ENCODE measurements at regions not wholly inside any gene's neighbourhood (a gene's known extent, or its start where the extent isn't known, plus 50 kb on each side); places are given as distances from the start of the nearest gene placed in this dataset.
"Not testable (repeated sequence)": the region's sequence is repeated elsewhere in the genome, so short reads cannot be mapped to it uniquely, and the experiment has no call there.

GRCh38 chr12:89787763-89788162 lies 79.1 kb upstream of the ATP2B1 start:
- no peak for DNase-seq

DNA sequence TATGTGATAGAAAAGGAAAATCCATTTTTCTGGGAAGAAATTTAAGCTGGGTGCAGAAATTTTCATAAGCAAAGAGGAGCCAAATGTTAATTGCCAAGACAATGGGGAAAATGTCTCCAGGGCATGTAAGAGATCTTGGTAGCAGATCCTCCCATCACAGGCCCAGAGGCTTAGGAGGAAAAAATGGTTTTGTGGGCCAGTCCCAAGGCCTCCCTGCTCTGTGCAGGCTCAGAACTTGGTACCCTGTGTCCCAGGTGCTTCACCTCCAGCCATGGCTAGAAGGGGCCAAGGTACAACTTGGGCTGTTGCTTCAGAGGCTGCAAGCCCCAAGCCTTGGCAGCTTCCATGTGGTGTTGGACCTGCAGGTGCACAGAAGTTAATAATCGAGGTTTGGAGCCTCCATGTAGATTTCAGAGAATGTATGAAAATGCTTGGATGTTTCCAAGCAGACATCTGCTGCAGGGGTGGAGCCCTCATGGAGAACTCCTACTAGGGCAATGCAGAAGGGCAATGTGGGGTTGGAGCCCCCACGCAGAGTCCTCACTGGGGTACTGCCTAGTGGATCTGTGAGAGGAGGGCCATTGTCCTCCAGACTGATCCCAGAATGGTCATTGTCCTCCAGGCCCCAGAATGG lies 77.7 kb upstream of the ATP2B1 start:
- DNase-seq, result no peak

DNA sequence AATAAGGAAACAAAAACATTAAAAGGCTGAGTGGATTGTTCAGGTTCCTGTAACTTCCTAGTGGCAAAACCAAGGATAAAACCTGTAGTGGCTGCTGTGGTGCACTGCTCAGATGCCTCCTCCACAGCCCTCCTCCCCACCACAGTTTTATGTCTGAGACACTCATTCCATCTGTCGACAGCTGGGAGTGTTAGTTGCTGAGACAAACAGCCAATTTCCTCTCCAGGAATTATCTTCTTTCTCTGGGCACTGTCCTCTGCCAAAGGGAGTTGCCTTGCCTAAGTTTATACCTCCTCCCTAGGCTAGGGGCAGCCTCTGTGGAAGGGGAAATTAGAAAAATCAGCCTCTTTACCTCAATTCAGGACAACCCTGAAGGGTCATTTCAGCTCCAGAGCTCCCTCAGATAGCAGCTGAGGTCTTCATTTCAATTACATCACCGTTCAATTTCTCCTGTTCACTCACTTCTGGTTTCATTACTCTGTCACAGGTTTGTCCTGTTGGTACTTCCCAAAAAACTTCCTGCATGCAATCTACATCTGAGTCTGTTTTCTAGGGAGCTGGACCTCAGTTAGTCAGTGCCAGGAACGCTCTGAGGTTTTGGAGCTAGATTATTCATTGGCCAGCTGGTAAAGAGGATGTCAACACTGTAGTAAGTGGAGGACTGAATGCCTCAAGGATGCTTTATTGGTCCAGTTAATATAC lies 74.9 kb upstream of the ATP2B1 start:
- no peak for DNase-seq

- no peak for DNase-seq
Measured at GRCh38 chr12:89782807-89783206, 74.2 kb upstream of the ATP2B1 start.

GRCh38 chr12:89781946-89782550 lies 73.4 kb upstream of the ATP2B1 start:
- DNase-seq, result no peak

DNA sequence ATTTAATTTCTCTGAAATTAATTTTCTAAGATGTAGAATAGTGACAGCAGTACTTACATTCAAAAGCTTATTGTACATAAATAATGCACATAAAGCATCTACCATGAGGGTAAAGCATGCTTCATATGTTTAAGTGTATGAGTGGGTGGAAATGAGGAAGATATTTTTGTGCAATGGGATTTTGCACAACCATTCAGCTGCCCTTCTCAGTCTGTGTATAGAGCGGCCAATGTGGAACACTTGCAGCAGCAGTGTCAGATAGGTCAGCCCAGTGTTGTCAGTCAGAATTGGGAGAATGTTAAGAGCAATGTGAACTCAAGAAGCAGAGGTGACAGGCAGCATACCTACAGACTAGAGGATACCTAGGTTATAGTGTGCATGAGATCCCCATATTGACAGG lies 72.5 kb upstream of the ATP2B1 start:
- DNase-seq, result no peak

DNA sequence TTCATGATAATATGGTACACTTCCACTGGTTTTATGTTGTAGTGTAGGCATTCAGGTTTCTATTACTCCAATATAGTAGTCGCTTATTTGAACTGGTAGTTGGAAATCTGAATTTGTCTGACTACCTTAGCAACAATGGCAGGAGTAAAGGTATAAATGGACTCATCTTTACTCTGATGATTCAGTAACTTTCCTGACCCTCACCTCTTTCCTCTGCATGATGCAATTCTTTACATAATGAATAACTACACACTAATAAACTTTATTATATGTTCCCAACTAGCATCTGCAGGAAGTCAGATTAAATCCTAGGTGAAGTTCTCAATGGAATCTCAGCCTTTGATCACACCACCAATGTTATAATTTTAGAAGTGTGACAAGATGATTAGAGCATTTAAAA lies 70.5 kb upstream of the ATP2B1 start:
- no peak for DNase-seq

DNA sequence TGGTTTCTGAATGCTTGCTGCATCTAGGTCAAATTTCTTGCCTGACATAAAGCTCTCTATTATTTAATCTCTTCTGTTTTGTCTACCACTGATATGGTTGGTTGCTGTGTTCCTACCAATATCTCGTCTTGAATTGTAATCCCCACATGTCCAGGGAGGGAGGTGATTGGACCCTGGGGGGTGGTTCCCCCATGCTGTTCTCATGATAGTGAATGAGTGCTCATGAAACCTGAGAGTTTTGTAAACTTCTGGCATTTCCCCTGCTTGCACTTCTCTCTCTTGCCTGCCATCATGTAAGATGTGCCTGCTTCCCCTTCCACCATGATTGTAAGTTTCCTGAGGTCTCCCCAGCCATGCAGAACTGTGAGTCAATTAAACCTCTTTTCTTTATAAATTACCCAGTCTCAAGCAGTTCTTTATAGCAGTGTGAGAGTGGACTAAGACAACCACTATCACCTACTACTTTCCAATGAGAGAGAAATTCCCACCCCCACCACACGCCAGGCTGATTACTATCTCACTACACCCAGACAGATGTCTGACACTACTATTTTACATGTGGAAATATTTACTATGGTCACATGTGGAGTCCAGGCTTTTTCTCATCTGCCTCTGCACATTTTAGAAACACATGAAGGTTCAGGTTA lies 69.2 kb upstream of the ATP2B1 start:
- no peak for DNase-seq

GRCh38 chr12:89775986-89776365 lies 67.3 kb upstream of the ATP2B1 start:
- no peak for DNase-seq

- DNase-seq, result no peak
Measured at GRCh38 chr12:89775063-89775985, 66.7 kb upstream of the ATP2B1 start.

GRCh38 chr12:89774645-89775044 lies 66.0 kb upstream of the ATP2B1 start:
- DNase-seq, result no peak

DNA sequence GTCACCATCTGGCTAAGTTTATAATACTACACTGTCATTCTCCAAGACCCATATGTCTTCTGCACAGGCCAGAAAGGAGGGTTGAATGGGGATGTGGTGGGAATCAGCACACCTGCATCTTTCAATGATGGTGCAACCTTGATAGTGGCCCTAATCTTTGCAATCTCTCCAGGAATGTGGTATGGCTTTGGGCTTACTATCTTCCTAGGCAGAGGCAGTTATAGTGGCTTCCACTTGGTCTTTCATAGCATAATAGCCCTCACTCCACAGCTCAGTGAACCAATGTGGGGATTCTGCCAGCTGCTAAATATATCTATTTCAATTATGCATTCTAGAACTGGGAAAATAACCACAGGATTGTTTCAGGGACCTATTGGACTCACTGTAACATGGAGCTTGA lies 61.8 kb upstream of the ATP2B1 start:
- DNase-seq, result no peak

- no peak for DNase-seq
Measured at GRCh38 chr12:89769483-89769818, 60.8 kb upstream of the ATP2B1 start.

DNA sequence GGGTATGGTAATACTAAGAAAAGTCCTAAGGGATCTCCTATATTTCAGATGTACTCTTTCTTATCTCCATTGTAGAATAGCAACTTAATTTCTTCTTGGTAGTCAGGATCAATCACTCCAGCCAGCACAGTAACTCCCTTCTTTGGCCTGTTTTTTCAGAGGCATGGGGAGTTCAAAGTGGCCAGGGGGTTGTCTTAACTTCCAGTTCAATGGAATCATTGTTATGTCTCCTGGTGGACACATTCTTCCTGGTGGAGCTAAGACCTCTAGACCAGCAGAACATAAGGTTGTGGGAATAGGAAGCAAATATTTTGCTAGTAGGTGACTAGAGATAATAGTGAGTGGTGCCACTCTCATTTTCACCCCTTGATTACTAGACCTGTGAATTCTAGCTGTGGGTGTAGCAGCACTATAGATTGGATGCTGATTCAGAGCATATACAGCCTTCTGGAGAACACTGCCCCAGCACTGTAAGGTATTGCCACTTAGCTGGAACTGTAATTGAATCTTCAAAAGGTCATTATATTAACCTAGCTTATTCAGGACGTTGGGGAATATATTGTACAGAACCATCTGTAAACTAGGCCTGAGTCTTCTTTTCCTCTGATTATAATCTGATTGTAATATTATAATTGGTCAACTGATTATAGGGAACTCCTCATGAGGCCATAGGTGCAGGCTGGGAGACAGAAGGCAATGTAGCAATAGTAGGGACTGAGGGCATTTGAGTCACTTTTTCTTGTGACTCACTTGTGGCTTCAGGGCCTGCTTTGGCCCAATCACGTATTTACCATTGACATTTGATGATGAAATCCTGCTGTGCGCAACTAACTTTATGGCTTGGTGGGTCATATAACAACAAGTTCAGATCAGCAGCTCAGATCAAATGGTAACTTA lies 60.2 kb upstream of the ATP2B1 start:
- DNase-seq, result no peak

DNA sequence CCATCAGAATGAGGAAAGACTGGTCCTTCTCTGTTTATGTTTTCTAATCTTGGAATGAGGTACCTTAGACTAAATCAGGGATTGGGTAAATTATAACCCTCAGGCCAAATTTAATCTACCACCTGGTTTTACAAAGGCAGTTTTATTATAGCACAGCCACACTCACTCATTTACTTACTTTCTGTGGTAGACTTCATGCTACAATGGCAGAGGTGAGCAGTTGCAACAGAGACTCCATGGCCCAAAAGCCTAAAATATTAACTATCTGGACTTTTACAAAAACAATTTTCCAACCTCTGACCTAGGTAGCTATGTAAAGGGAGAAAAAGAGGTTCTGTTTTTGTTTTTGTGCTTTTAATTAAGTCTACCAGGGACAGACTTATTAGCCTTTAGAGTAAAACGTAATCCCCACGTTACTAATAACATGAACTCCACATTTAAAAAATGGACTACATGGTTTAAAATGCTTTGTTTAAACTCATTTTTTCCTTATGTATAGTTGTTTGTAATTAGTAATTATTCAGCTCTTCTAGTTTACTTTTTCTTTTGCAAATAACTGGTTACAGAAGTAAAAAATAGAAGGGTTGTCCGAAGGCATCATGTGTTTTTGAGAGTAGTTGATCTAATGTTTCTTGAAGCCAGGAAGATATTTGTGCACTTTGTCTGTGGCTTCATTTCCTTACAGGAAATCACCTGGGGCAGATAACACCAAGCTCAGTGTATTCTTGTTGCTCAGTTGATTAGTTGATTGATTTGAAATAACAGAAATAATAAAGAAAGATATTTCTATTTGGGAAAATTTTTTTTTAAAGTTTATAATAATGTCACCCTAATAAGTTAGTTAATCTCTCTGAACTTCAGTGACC lies 57.6 kb upstream of the ATP2B1 start:
- DNase-seq, result no peak

- not testable (repeated sequence) for DNase-seq
Measured at GRCh38 chr12:89764164-89764563, 55.5 kb upstream of the ATP2B1 start.

DNA sequence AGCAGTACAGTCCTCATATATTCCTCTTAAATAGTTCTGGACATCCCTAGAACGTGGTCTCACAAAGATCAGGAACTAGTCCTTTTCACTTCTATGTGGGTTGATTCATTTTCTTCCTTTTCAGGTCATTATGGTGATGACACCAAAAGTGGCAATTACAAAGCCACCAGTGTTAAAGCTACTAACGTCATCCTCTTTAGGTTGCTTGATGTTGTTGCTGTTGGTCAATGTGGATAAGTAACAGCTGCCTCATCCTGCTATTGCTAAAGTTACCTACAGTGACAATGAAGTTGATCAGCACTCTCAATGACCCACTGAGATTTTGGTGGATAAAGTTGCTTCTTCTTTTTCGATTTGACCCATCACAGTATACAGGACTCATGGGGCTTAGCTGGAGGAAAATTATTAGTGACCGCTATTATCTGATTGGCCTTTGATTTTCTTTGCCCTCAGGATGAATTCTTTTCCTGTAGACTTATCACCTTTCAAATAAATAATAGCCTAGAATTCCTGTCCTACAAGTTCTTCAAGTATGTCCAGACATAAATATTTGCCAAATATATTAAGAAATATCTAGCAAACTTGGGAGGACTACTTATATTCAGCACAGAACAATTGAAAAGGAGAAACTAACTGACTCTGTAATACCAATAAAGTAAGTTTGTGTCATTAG lies 54.0 kb upstream of the ATP2B1 start:
- no peak for DNase-seq

GRCh38 chr12:89760783-89761182 lies 52.1 kb upstream of the ATP2B1 start:
- DNase-seq, result no peak

Data from activated CD4-positive, alpha-beta T cell treated with anti-CD3 and anti-CD28 coated beads for 1 hour (primary cell).